Amniotic epithelial cell (primary cell): ENCODE measurements at regions not wholly inside any gene's neighbourhood (a gene's known extent, or its start where the extent isn't known, plus 50 kb on each side); places are given as distances from the start of the nearest gene placed in this dataset.

Experiments used
- DNase-seq: peaks from one replicate; pipeline ENCODE4 v3.0.0-alpha.2; 2010; ENCODE audit warnings: low read depth

DNA sequence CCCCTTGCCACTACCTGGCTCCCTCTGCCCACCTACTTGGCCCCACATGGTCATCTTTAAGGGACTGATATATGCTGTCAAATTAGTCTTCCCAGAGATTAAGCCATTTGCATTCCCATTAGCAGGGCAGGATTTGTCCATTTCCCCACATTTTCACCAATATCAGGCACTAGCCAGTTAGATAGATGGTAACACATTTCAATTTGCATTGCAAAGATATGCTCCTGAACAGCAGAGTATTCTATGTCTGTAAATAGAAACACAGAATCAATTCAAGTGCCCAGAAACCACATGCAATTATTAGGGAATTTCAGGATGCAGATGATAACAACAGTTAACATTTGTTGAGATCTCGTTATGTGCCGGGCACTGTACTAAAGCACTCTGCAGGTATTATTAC lies 92.6 kb upstream of the IL12B start:
- no peak for DNase-seq

DNA sequence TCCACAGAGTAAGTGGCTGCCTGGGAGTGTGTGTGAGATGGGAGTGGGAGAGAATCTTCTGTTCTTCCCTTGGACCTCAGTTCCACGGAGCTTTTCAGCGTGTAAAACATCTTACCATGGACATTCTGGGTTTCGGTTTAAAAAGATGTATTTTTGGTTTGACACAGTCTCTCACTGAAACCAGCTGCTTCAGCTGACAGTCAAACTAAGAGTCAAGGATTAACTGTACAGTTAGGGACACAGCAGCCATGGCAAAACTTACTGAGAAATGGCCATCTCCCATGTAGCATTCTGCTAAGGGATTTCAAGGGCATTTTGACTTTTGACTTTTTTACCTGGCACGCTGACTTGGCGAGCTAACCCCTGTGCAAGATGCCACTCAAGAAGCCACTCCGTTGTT lies 93.8 kb upstream of the IL12B start:
- no peak for DNase-seq

DNA sequence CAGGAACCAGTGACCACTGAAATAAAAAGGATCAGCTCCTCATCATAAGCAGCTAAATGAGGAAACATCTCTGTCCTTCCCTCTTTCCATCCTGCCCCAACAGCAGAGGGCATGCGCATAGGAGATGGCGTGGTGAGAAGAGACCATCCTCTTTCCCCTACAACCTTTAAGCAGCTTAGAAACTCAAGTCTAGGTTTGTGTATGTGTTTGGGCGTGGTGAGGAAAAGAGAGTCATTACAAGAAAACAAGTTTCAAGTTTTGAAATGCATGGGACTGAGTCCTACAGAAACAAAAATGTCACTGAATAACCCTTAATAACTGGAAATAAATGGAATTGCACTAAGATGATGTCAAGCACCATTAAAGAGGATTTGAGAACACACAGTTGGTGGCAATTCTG lies 96.4 kb upstream of the IL12B start:
- no peak for DNase-seq

DNA sequence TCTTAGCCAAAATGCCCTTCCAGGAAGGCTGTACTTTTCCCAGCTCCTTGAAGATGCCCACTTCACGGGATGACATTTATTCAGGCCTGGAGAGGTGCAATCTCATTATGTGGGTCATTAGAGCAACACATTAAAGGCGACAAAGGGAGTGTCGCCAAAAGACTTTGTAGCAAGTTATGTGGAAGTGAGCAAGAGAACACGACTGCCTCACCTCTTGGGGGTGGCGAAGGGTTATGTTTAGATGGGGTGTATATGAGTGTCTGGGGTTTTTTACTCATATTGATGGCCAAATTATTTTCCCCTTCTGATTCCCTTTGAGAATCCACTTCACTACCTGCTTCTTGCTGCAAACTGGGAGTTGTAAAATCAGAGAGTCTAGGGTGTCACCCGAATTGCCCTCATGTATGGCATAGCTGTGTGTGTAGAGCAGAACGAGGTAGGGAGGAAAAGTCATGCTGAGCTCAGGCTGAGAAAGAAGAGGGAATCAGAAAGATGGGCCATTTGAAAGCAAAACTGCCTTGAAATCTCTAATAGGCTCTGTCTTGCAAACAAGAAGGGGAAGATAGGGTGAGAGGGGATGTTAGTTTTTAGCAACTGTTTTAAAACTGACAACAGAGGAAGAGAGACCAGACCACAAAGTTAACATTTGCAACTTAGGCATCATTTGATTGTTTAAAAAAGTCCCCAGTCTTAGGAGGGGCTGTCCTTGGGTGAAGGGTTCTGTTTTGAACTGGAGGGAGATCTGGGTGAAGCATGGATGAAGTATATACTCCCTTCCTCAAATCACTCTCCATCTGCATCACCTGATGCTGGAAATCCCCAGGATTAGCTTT lies 97.1 kb upstream of the IL12B start:
- DNase-seq, result no peak

DNA sequence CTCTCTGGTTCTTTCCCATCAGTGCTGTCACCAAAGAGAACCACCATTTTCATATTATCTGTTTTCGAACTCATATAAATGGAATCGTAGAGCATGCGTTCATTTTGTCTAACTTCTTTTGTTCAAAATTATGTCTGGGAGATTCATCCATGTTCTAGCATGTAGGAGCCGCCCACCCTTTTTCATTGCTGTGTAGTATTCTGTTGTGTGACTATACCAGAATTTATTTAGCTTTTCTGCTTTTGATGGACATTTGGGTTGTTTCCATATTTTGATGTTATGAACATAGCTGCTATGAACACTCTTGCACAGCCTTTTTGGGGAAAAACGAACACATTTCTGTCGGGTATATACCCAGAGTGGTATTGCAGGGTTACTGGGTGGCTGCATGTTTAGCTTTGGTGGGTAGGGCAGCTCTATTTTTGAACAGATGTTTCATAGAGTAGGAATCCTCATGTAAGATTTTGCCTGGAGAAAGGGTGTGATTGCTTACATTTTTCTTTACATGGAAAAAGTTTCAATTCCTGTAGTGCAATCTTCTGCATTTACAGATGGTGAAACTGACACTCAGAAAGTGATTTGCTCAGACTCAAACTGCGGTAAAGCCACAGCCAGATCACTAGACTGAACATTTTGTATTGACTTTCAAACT lies 100.2 kb upstream of the IL12B start:
- DNase-seq, result no peak

DNA sequence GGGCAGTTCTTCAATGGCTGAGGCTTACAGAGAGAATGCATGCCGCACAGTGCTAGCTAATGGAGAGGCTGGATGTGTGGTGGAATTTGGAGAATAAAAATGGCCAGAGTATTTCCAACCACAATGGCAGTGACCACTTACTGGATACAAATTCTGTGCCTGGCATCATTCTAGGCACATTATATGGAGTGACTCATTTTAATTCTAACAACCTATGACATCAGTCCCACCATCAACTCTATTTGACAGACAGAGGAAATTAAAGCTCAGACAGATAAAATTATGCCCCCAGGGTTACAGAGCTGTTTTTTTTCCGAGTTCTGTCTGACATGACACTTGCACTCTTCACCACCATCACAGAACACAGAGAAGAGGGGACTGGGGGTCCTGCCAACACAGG lies 105.6 kb upstream of the IL12B start:
- DNase-seq, result no peak

DNA sequence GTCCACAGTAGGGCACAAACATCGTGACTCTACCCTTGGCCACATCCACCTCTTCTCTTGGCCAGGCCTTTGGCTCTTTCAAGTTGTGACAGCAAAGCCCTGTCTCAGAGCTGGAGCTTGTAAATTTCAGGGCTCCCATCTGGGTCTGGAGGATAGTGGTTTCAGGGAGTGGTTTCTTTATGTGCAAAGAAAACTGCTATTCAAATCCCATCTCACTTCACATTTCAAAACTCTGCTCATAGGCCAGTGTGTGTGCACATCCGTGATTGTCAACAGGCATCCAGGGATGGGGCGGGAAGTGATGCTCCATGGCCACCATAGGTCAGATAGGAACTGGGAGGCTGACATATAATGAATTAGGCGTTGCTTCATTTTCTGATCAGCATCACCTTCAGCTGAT lies 107.8 kb upstream of the IL12B start:
- no peak for DNase-seq

DNA sequence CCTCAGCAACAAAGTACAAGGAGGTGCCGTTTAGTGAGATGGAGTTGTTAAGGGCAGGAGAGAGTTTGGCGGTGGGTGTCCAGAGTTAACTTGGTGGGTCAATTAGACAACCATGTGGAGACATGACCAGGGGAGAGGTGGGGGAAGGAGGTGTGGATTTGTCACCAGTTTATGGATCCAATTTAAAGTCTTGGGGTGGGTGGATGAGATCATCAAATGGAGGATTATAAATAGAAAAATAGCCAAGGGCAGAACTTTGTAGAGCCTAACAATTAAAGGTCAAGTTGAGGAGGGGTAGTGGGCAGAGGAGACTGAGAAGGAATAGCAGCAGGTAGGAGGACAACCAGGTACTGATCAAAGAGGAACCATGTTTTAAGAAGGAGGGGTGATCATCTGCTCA lies 108.7 kb upstream of the IL12B start:
- DNase-seq, result no peak

DNA sequence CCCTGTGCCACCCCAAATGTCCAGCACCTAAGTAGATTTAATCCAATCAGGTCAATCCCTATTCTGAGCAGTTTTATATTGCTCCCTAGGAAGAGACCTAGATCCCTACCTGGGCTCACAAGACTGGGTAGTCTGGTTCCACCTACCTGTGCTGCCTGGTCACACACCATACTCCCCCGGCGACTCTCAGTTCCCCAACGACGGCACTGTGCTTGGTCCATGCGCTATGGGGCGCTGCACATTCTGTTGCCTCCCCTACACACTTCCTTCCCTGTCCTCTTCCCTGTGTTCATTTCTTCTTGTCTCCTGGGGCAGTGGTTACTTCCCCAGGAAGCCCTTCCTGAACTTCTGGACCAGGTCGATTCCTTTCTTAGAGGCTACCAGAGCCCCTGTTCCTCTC lies 109.9 kb upstream of the IL12B start:
- no peak for DNase-seq

DNA sequence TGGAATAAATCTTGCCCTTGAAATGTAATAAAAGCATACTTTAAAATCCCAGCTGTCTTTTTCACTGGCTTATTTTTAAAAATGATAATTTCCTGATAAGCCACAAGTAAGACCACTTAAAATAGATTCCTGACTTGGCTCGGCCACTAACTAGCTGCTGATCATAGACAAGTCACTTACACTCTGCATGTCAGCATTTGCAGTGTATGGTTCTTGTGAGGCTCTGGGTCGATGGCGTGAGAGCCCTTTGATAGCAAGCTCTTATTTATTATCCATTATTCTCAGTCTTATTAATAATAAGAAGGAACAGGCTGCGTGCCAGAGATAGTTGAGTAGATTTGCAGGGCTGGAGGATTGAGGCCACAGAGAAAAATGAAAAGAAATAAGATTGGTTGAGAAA lies 110.7 kb upstream of the IL12B start:
- no peak for DNase-seq

DNA sequence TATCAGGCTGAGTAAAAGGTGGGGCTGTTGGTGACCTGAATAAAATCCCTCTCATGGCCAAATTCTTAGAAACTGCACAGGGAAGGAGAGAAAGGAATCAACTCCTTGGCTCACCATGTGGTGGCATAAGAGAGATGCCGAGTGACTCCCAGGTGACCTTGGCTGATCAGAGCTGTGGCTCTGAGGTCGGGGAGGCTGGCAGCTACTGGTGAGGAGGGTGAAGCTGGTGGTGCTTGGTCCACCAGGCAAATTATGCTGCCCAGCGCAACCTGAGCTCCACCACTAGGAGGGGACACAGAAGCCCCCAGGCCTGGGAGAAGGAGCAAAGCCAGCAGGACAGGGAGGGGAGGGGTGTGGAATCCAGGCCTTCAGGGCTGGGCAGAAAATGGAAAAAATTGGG lies 111.2 kb upstream of the IL12B start:
- no peak for DNase-seq

DNA sequence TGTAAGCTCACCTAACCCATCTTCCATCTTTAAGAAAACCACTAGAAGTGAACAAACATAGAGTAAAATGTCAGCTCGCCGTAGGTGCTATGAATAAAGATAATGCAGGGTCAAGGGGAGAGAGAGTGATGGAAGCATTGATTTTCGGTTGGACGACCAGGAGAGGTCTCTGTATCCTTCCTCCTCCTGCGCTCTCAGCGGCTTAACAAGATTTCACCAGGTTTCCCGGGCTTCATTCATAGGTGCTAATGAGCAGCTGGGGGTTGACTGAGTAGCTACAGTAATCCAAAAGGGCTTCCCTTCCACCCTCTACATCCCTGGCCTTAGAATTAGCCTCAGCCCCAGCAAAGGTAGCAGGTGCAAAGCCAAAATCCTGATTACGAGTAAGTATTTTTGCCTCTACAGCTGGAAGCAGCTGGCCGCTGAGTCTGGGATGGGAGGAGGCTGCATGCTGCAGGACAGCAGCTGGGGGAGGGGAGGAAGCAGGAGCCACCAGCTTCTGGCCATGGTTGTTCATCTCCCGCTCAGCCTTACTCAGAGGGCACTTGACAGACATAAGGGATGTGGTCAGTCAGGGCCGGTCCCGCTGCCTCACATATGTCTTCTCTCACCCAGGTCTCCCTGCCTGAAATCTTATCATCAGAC lies 112.0 kb upstream of the IL12B start:
- peak; percentile 18 for DNase-seq

DNA sequence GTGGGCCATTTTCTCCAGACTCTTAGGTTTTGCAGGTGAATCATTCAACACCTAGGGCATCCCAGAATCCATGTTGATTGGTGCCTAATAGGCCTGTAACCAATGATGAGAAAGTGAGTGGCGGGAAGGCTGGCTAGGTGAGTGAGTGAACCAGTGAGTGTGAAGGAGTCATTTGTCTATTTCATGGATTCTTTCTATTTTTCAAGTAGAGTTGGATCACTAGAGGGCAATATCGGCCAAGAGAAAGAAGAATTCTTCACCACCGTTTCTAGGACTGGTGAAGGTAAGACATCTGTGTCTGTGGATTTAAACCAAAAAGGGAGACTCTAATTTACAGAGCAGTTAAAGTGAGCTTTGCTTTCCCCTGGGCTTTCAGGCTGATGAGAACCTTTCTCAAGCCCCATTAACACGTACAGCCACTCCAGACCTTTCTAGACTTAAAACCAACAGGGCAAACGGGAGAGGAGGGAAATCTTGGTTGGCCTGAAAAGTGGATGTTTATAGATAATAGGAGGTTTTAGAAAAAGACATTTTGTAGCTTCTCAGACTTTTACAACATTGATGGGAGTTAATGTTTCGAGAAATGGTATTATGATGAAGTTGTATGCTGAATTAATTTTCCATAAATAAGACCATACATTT lies 114.3 kb upstream of the IL12B start:
- peak; percentile 61 for DNase-seq

DNA sequence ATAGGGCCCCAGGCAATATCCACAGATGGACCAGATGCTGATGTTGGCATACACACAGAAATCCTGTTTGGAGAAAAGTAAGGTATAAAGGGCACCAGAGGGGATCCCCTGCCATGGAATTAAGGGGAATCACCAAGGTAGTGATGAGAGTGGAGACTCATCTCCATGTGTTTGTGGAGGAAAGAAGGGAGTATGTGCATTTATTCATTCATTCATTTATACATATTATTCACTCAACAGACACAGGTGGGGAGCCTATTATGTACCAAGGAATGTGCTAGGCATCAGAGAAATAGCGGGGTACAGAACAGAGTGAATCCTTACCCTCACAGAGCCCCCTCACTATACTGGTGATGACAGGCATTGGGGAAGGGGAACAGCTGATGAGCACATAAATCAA lies 116.8 kb upstream of the IL12B start:
- no peak for DNase-seq

DNA sequence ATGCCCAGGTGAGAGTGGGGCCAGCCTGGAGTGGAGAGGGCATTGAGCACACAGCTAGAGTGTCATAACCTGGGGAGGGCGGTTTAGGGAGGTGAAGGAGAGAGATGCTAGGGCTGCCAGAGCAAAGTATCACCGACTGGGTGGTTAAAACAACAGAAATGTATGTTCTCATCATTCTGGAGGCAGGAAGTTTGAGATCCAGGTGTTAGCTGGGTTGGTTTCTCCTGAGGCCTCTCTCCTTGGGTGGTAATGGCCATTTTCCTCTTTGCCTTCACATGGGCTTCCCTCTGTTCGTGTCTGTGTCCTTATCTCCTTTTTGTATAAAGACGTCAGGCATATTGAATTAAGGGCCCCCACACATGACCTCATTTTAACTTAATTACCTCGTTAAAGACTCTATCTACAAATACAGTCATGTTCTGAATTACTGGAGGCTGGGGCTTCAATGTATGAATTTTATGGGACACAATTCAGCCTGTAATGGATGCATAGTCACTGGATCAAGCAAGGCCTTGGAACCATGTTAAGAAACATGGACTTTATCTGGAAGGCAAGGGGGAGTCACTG lies 118.6 kb upstream of the IL12B start:
- DNase-seq, result no peak

DNA sequence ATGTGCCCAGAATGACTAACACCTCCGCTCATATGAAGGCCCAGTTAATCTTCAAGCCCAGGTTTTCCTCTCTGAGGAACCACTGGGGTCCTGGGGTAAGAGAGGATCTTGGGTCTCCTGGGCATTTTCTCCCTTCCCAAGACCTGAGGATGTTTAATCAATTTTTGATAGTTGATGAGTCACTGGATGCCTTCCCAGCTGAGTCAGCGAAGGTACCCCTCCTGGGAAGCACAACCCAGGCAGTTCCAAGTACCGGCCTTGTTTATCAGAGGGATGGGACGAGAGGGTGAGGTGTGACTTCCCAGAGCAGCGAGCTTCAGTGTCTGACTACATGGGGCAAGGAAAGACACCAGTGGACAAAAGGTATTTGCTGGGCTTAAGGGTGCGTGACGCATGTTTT lies 119.6 kb upstream of the IL12B start:
- DNase-seq, result peak; percentile 68

DNA sequence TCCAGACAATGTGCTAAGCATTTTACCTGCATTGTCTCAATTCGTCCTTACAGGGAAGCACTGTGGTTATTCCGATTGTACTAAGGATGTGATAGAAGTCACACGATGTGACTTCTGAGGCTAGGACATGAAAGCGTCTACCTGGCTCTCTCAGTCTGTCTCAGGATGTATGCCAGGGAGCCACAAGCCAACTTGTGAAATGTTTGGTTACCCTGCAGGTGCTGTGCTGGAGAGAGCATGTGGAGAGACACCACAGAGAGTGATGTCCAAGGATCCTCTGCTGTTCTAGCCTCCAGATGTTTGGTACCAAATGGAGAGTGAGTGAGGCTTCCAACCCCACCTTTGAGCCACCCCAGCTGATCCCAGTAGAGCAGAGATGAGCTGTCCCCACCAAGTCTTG lies 120.1 kb upstream of the IL12B start:
- DNase-seq, result no peak

DNA sequence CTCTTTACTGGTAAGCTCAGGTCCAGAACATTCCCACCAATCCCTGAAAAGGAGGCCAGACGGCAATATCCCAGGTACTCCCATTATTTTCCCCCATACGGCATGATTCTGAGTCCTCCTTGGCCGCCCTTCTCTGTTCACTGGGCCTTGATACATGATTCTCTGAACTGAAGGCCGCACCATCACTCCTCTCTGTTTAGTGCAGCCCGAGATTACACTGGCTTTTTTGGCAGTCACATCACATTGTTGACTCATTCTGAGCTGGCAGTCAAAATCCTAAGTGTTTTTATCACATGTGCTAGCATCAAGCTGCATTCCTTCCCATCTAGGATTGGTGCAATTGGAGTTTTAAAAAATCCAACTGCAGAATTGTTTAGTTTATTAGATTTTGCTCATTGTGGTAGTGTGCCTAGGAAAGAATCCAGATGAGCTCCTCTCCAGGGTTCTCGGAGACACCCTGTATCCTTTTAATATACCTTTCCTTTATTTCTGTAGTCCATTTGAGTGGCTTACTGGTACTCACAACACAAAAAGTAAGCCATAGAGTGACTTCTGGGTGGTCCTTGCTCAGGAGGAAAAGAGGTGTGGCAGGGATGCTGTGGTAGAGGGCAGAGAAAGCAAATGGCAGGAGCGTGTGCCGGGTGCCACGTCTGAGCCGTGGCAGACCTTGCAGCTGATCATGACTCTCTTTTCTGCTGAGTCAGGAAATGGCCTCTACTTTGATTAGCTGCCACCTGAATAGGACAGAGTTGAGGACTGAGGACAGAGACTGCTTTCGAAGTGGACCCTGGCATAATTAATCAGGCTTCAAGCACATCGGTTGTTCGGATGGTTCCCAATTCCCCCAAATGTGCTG lies 121.1 kb upstream of the IL12B start:
- DNase-seq, result peak; percentile 97

DNA sequence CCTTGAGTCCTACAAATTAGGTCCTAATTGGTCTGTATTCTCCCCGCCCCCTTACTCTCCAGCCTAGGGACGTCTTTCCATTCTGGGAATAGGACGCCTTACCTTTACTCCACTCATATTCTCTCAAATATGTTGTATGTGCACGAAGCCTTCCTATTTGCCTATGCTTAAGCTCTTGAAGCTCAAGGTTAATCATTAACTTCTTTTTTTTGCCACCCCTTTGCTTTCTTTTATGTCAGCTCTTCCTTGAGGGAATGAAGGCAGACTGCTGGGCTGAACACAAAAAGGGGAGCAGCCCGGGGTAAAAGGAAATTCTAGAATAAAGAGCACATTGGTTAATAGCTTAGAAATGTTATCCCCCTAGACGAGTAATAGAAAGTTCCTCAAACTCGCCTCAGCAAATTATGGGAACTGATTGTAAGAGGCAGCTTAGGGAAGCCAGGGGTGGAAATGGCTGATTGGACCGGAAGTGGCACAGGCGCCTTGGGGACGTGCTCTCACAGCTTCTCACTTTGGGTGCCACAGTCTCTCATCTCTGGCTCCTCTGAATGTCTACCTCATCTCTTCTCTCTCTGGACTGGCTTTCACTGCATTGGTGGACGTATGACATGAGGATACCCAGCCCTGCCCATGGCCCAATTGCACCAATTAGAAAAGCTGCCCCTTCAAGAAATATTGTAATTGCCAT lies 122.3 kb upstream of the IL12B start:
- DNase-seq, result no peak

DNA sequence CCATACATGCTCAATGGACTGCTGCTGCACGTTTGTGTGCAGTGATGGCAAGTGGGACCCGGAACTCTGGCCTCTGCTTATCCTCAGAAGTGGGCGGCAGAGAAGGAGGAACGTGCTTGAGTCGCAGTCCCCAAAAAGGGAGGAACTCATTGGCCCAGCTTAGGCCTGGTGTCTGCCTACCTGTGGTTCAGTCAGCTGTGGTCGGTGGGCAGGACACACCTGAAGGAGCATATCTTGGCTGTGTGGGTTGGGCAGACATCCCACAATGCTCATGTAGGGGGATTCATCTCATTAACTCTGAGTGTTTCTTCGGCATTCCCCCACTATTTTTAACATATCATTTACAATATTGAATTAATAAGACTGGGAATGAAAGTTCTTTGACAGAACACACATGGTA lies 122.9 kb upstream of the IL12B start:
- no peak for DNase-seq

DNA sequence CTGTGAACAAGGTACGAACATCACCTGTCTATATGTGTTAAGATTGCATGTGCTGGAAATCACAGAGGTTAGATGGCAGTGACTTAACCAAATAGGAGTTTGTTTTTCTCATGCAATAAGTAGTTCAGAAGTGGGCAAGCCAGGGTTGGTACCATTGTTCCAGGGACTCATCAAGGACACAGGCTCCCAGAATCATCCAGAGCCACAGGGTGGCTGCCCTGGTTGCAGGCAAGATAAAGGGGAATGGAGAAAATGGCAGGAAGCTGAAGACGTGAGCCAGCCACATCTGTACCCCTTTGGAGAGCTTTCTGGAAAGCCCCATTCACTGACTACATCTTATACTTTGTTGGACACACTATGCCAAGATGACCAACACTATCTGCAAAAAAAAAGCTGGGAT lies 126.0 kb upstream of the IL12B start:
- no peak for DNase-seq
